SH-SY5Y (cell line): ENCODE measurements at regions not wholly inside any gene's neighbourhood (a gene's known extent, or its start where the extent isn't known, plus 50 kb on each side); places are given as distances from the start of the nearest gene placed in this dataset.

Experiments
- GATA2 ChIP-seq: IDR thresholded peaks from 2 replicates; pipeline ENCODE4 v1.6.1; 2011; ENCODE audit warnings: mild to moderate bottlenecking, low read depth, low read length
- GATA3 ChIP-seq: IDR thresholded peaks from 2 replicates; pipeline ENCODE4 v1.6.1; 2011; ENCODE audit warnings: low read depth, mild to moderate bottlenecking, low read length, moderate library complexity

DNA sequence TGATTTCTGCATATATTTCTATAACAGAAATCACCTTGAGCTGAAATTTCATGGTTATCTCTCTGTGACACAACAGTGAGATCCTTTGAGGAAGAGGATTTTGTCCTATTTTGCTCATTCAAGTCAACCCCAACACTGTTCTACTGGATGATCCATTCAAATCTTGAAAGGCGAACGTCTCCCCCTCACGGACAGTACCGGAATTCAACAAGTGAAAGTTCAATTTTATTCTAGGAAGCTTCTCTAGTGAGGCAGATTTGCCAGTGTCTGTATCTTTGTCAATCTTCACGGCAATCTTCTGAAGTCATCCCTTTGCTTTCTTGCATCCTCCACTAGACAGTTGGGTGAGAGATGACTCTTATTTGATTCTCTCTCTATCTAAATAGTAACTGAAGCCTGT, 91.7 kb upstream of the PDE7B start:
- TF ChIP-seq GATA2, result no peak
- TF ChIP-seq GATA3, result no peak

DNA sequence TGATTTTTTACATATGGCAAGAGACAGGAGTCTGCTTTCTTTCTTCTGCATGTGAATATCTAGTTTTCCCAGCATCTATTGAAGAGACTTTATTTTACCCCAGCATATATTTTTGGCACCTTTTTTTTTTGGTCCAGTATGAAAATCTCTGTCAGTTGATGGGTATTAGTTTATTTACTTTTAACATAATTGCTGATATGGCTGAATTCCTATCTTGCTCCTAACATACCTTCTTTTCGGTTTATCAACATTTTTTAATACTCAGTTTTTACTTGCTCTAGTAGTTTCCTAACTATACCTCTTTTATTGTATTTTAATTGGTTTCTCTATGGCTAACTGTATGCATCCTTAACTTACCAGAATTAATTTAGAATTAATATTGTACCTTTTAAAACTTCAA, 77.5 kb upstream of the PDE7B start:
- no peak for TF ChIP-seq GATA2
- no peak for TF ChIP-seq GATA3

DNA sequence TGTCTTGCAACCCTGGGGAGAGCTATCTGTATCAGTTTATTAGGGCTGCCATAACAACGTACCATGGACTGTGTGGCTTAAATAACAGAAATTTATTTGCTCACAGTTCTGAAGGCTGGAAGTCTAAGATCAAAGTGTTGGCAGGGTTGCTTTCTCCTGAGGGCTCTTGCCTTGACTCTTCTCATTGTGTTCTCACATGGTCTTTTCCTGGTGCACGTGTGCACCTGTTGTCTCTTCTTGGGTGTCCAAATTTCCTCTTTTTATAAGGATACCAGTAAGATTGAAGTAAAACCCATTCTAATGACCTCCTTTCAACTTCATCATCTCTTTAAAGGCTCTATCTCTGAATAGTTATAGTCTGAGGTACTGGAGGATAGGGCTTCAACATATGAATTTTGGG, 72.3 kb upstream of the PDE7B start:
- TF ChIP-seq GATA2, result no peak
- TF ChIP-seq GATA3, result no peak

DNA sequence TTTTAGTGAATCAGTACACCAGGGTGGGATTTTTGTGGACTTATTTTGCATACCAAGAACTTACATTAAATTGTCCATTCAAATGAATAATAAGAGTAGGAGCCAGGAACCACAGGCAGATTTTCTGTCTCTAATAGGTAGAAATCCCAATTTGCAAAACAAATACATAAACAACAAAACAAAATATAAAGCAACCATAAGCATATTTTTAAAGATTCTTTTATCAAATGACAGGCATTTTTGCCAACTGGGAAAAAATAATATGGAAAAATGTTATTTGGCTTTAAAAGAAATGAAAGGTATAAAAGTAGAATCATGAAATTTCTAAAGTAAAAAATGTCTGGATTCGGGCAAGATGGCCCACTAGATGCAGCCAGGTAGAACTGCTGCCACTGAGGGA, 71.2 kb upstream of the PDE7B start:
- TF ChIP-seq GATA2 (no peak), GATA3 (no peak)

DNA sequence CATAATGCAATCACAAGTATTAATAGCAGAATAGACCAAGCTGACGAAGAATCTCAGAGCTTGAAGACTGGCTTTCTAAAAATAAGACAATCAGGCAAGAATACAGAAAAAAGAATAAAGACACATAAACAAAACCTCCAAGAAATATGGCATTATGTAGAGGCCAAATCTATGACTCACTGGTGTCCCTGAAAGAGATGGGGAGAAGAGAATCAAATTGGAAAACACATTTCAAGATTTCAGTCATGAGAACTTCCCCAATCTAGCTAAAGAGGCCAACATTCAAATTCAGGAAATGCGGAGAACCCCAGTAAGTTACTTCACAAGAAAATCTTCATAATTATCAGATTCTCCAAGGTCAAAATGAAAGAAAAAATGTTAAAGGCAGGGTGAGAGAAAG, 69.0 kb upstream of the PDE7B start:
- no peak for TF ChIP-seq GATA2
- TF ChIP-seq GATA3, result no peak

DNA sequence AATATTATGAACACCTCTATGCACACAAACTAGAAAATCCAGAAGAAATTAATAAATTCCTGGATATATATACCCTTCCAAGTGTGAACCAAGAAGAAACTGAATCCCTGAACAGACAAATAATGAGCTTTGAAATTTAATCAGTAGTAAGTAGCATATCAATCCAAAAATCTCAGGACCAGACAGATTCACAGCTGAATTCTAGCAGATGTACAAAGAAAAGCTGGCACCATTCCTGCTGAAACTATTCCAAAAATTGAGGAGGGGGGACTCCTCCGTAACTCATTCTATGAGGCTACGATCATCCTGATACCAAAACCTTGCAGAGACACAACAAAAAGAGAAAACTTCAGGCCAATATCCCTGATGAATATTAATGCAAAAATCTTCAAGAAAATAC, 67.0 kb upstream of the PDE7B start:
- peak; percentile 83 for TF ChIP-seq GATA3
- peak; percentile 84 for TF ChIP-seq GATA2

DNA sequence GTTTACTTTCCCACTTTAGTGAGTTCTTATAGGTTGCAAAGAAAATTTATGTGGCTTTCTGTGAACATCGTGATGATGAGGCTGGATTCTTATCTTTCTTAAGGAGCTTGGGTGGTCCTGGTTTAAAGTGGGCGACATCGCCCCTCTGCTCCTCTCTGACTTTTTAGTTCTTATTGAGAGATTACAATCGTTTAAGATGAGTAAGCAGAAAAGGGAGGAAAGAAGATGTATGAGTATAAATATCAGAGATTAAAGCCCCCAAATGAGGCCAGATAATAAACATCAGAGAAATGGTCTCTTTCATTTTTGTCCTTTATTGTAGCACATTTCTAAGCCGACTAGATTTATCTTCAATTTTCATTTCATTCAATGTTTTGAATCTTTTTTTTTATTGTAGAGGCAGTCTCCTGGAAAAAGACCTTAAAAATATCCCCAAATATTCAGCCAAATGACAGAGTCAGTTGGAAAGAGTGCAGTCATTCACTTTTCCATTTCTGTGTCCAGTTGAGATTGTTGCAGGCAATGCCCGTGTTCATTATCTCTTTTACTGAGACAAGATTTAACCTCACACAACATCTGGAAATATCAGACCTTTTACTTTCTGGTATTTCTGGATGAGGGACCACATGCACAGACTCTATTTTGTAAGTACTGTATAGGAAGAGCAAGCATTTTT, 62.0 kb upstream of the PDE7B start:
- TF ChIP-seq GATA3 (no peak), GATA2 (no peak)

DNA sequence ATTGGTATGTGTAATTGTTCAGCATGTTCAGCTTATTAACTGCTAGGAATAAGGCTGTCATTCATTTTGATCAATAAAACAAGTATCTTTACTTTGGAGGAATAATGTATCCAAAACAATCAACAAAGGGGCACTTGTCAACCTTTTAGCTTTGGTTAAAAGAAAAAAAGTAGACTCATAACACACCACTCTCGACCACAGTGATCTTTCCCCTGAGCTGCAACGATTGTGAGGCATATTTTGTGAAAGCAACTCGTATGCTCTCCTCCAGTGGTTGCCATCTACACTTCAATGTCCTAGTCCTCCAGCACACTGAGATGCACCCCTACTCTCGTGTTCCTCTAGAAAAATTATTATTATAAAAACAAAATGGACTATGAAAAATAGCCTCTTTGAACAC, 60.1 kb upstream of the PDE7B start:
- no peak for TF ChIP-seq GATA3
- TF ChIP-seq GATA2, result no peak

DNA sequence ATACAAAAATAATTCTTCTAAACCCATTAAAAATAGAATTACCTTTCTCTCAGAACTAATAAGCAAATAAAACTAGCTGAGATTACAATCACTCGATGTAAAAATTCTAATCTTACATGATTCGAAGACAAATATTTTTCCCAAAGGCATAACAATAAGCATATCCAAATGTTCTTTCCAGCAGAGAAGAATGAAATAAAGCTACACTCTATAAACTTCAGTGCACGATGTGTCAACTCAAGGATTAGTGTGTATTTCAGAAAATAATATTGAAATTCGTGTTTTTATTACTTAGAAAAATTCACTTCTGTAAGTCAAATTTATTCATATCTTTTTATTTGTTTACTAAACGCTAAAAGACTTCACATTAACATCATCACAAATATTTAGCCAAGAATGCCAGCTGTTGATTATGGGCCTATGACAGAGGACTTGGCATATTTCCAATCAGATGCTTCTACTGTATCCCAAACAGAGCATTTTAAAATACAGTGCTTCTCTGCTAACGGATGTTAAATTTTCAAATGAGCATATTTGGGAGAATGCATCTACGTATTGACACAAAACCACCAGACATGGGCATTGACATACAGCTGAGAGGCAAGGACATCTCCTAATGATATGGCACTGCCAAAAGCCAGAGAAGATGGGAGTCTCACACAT, 54.7 kb upstream of the PDE7B start:
- TF ChIP-seq GATA3, result peak; percentile 60
- TF ChIP-seq GATA2, result 0 out of 2 replicates have a peak, but pooled peaks have one; percentile 43

DNA sequence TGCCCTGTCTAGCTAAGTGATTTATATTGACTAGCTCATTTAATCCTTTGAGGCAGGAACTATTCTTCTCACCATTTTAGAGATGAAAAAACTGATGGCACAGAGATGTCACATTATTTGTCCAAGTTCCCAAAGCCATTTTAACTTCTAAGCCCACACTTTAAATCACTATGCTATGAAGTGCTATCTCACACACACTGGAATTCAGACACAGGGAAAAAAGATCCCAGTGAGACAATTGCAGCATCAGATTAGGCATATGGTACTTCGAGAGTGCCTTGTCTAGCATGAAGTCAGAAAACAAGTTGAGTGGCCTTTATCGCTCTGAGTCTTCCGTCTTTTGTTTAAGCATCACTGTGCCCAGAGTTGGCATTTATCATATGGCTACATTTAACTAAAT, 54.1 kb upstream of the PDE7B start:
- no peak for TF ChIP-seq GATA3
- TF ChIP-seq GATA2, result no peak

DNA sequence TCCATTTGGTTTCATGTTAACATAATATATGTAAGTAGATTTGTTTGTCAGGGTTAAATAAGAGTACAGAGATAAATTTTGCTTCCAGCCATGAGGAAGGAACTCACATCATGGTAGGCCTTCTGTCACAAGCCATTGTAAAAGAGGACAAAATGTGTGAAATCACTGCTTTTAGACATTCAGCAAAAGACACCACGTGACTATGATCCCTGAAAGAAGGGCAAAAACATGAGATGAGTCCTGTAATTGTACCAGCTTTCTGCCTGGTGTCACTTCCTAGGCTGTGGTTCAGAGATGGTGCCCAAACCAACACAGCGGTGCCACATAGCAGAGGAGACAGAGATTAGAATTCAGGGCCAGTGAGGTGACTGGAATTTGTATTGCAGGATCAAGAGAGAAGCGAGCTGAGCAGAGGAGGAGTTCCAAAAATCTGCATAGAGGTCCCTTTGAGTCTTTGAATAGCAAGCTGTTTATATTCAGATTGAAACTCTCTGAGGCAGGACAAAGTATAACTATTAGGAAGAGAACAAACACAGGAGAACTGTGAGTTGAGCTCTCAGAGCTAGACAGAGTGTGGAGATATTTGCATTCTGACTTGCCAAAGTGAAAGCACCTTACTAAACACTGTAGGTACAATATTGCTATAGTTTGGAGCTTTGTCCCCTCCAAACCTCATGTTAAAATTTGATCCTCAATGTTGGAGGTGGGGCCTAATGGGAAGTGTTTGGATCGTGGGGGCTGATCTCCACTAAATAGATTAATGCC, 52.6 kb upstream of the PDE7B start:
- TF ChIP-seq GATA3 (no peak), GATA2 (0 out of 2 replicates have a peak, but pooled peaks have one; percentile 10)
